ENCODE measurements at regions not wholly inside any gene's neighbourhood (a gene's known extent, or its start where the extent isn't known, plus 50 kb on each side); places are given as distances from the start of the nearest gene placed in this dataset.

- DNase-seq (ENCODE audit: low read depth) = no peak
Measured at GRCh38 chr15:69656271-69657030, 203.8 kb downstream of the RPLP1 start.

DNA sequence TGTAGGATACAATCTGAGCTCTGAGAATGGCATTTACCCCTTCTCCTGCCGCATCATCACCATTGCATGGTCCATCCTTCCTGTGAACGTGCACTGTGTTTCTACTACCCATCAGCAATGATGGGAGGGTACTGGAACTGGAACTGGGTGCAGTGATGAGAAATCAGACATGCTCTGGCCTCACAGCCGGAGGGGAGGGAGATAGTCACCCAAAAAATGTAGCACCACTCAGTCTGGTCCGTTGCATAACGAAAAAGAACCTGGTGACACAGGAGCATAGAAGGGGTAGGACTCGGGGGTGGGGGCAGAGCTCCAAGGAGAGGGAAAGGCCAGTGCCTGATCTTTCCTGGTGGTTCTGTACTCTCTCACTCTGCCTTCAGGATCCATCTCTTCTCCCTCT, 205.0 kb downstream of the RPLP1 start:
- DNase-seq (ENCODE audit: low read depth) = no peak

DNA sequence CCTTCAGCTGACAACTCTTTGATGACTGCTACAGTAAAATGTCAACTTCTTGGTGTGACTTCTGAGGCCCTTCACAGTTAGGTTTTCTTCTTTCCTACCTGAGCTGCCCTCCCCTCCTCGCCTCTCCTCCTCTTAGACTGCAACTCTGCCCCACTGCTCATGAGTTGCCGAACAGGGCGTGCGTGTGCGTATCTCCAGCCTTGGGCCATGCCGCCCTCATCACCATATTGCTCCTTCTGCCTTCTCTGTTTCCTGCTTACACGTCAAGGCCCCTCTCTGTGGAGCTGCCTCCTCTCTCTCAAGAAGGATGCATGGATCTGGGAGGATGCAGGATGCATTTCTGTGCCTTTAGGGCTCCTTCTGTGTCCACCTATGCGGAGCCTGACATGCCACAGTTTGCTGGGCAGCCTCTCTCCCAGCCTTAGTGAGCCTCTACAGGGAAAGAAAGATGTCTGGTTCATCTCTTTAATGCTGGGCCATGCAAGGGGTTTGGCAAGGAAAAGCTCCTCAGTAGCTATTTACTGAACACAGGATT, 205.9 kb downstream of the RPLP1 start:
- DNase-seq (ENCODE audit: low read depth) = no peak

DNA sequence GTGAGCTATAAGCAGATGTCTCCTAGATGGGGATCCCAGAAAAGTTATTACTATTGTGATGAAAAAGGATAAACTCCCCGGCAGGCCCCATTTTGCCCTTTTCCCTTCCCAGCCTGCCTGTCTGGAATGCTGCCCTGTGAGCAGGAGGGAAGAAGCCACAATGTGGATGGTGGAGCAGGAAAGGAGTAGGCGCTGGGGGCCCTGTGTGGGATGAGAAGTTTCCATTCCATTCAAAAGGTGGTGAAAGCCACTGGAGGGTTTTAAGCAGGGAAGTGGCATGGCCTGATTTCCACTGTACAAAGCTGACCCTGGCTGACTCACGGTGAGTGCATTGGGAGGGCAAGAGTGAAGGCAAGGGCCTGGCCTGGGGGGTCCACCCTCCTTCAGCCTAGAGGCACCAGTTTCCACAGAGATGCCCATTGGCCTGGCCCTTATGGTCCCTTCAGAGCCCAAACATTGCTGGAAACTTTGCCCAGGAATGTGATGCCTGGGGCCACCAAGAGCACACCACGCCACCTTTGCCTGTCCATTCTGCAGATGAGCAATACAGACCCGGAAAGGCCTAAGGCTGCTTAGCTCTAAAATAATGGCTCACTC, 206.9 kb downstream of the RPLP1 start:
- no peak for DNase-seq (ENCODE audit: low read depth)

- no peak for DNase-seq (ENCODE audit: low read depth)
Measured at GRCh38 chr15:69660114-69660513, 207.5 kb downstream of the RPLP1 start.

DNA sequence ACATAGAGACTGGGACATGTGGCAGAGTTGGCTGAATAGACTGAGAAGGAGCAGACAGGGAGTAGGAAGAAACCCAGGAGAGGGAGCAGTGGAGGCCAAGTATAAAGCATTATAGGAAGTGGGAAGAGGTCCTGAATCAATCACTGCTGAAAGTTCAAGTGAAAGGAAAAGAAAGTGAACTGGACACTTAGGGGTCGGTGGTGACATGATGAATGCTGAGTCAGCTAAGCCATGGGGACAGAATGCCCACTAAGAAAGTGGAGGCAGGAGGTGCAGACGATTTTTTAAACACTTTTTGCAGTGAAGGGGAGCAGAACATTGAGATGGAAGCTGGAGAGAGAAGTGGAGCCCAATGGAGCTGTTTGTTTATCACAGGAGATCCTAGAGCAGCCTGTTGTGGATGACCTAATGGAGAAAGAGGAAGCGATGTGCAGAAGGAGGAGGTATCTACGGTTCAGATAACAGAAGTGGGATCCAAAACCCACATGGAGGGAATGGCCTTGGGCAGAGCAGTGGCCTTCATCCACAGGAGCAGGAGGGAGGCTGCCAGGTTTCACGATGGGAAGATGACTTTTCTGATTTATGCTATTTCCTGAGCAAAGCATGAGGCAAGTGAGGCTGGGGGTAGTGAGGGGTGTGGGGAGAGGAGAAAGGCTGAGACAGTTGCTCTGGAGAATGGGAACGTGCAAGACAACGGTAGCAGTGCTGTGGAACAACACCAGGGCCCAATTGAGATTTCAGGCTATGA, 208.2 kb downstream of the RPLP1 start:
- no peak for DNase-seq (ENCODE audit: low read depth)

- DNase-seq (ENCODE audit: low read depth) = no peak
Measured at GRCh38 chr15:69661446-69661845, 208.8 kb downstream of the RPLP1 start.

DNA sequence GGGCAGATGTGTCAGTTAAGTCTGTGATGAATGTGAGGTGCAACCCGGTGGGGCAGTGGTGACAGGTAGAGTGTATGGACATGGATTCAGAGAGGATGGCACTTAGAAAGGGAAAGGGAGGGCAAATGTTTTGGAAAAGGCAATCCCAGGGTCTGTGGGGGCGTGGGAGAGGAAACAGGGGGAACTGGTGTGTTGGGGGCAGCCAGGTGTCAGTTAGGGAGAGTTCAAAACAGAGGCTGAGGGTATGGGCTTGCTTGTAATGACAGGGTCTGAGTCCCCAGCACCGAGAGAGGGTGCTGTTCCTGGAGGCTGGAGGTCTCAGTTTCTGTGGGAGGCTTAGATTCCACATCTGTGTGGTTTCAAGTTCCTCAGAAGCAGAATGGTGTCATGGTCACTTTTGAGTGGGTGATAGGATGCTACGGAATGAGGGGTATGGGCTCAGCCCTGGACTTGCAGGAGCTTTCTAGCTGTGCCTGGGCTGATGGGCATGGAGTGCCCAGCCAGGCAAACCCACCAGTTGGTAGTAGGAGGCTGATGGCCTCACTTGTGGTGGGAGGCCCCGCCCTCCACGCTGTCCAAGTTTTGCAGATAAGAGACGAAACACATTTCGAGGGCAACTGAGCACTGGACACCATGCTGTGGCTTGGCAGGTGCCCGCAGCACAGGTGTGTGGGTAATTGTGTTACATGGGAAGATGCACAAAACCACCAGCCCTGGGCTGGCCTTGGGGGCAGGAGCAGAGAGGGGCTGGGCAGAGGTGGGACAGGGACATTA, 209.4 kb downstream of the RPLP1 start:
- DNase-seq (ENCODE audit: low read depth) = no peak

DNA sequence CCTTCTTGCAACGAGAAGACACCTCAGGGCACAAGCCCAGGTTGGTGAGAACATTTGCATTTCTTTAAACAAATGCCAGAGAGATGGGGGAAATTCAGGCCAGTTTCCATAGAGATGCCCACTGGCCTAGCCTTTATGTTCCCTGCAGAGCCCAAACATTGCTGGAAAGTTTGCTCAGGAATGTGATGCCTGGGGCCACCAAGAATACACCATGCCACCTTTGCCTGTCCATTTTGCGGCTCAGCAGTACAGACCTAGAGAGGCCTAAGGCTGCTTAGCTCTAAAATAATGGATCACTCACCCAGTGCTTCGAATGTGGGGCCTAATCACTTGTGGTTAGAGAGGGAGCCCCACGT, 210.0 kb downstream of the RPLP1 start:
- DNase-seq (ENCODE audit: low read depth) = no peak

- DNase-seq (ENCODE audit: low read depth) = no peak
Measured at GRCh38 chr15:69663441-69663840, 210.8 kb downstream of the RPLP1 start.

DNA sequence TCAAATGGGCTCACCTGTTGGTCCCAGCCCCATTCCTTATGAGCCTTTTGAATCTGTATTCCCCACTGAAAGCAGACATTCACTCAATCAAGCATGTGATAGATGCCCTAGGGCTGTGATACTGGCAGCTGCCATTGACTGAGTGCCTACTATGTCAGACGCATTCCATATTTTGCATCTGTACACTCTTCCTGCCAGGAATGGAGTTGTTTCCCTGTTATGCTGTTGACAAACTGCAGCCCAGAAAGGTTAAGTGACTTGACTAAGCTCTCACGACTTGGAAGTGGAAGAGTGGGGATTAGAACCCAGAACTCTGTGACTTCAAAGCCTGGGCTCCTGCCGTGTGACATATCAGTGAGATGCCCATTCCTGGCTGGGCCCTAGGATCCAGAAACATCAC, 211.4 kb downstream of the RPLP1 start:
- DNase-seq (ENCODE audit: low read depth) = no peak

GRCh38 chr15:69664572-69665571, 212.3 kb downstream of the RPLP1 start:
- DNase-seq (ENCODE audit: low read depth) = no peak

DNA sequence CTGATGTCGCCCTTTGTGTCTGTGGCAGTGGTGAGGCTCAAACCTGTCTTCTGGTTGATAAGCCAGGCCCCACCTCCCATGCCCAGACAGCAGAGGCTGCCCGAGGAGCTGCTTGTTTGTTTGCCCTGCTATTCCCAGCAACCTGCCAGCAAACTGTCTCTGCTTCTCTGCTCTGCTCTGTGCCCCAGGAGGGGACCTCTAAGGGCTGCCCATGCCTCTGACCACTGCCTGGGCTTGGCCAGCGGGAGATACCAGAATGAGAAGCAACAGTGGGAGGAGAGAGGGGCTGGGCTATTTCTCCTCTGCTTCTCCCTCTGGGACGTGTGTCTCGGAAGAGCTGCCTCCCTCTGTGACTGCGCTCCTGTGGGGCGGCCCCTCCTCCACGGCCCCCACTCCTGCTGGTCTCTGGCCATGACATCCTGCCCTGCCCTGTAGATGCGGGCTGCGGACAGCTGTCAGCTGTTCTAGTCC, 213.1 kb downstream of the RPLP1 start:
- DNase-seq (ENCODE audit: low read depth) = no peak

GRCh38 chr15:69666441-69666882, 213.8 kb downstream of the RPLP1 start:
- no peak for DNase-seq (ENCODE audit: low read depth)

DNA sequence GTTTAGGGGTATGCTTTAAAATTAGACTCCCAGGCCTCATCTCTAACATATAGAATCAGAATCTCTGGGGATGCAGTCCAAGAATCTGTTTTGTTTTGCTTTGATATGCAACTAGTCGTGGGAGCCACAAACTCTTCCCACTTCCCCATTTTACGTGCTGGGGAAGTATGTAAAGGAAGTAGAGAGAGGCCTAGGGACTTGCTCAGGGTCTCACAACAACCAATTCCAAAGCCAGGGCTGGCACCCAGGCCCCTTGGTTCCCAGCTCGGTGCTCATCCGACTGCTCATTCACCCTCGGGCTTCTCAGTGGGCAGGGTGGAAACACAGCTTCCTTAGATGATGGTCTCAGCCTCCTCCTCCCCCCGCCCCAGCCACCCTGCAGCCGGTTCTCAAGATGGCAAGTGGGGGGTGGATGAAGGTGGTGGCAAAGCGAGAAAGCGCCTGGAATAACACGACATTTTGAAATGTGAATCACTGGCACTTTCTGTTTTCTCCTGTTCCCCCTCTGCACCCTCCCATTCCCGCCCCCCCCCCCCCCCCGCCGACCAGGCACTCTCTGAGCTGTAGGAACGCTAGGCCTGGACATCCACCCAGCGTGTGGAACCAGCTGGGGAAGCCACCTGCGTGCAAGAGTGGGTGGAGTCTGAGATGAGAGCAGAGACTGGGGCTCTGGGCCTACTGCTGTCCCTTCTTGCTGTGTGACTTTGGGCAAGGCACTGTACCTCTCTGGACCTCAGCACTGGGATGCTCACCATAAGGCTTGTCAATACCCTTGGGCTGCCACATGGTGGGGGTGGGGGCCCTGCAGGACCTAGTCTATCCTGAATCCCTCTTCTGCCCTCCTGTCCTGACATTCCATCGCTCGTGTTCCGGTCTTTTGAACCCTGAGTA, 214.5 kb downstream of the RPLP1 start:
- no peak for DNase-seq (ENCODE audit: low read depth)

DNA sequence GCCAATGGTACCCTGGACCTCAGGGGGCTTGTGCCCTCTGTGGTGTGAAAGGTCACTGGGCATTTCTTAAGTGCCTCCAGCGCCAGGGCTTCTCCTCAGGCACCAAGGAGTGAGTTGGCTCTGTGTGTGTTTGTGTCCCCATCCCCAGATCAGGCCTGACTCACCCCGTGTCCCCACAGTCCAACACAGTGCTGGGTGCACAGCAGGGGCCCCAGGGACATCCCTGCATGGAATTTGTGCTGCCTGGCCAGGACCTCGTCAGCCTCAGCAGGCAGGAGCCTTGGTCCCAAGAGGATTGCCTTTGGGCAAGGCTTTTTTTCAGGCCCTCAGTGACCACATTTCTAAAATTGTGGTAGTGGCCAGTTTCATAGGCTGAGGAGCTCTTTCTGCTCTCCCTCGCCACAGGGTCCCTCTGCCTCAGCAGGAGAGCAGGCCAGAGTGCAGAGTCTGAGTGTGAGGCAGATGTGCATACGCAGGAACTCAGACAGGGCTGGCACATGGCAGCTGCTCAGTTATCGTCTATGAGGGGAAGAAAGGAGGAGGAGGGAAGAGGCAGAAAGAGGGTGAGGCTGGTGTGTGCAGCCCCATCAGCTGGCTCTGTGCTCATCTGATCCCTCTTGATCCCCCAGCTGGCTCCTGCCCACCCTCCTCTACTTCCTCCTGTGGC, 215.6 kb downstream of the RPLP1 start:
- no peak for DNase-seq (ENCODE audit: low read depth)

DNA sequence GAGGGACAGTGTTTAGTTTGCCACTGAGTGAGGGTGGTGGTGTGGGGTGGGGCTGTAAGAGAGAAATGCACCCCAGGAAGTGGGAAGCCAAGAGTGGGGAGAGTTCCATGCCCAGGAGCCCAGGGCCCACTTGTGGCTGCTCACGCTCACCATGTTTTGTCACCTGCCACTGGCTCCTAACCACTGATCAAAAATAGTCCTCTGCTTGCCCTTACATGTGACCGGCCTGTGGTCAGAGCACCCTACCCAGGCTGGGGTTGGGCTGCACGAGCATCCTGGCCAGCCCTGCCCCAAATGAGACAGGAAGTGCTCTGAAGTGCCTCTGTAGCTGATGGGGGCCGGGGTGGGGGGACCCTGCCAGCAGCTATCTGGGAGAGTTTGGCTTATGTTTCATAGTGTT, 216.3 kb downstream of the RPLP1 start:
- DNase-seq (ENCODE audit: low read depth) = no peak

GRCh38 chr15:69669446-69669845, 216.8 kb downstream of the RPLP1 start:
- DNase-seq (ENCODE audit: low read depth) = no peak

DNA sequence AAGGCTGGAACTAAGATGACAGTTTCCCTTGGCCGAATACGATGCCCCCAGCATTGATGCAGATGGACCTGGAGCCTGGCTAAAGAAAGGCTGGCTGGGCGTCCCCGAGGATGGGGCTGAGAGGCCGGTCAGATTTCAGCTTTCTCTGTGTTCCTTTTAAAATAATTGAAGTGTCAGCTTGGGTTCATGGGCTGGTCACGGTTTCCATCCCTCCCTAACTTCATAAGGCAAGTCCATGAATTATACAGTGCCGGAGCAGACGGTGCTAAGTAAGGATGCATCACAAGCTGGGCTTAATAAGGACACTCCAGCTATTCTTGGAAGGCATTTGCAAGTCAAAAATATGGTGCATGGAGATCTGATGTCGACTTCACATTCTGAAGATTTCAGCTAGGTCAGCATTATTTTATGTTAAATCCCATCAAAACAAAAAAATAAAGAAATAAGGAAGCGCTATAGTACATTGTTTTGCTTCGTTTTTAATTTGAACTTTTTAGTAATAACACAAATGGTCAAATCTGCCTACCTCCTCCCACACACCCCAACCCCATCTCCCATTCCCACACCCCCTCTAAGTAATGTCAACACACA, 220.8 kb downstream of the RPLP1 start:
- no peak for DNase-seq (ENCODE audit: low read depth)

Measured in CMK (cell line).